Caco-2 (cell line): ENCODE measurements at regions not wholly inside any gene's neighbourhood (a gene's known extent, or its start where the extent isn't known, plus 50 kb on each side); places are given as distances from the start of the nearest gene placed in this dataset.

Experiments
- BruUV-seq: library from RNA; stranded (reverse); fragments of 400-500 nt; replicated peaks from 2 replicates; lab custom pipeline; 2021; lab: Mats Ljungman, UMichigan
- CTCF ChIA-PET: fragments of 300-600 bp; sonication (Branson Sonifier 250); formaldehyde crosslinking; loops from one replicate; lab custom pipeline; 2022; ENCODE audit warnings: antibody characterized with exemption; lab: Charles Lee
- POLR2A ChIA-PET: fragments of 300-600 bp; sonication (Branson Sonifier 250); formaldehyde crosslinking; loops from one replicate; lab custom pipeline; 2022; ENCODE audit warnings: antibody characterized with exemption; lab: Charles Lee
- DNase-seq, 2 experiments: peaks; one replicate each; pipeline versions ENCODE4 v3.0.0 to v3.0.0-alpha.2; 2020 to 2022
- H3K27me3 ChIP-seq: replicated peaks from 2 replicates; pipeline ENCODE4 v1.6.0; 2011; ENCODE audit warnings: low read length; ENCODE audit not compliant: control insufficient read depth, insufficient read depth
- H3K36me3 ChIP-seq: 2 replicates; pipeline ENCODE4 v1.5.1; 2011; ENCODE audit warnings: low read length; ENCODE audit not compliant: control insufficient read depth, insufficient read depth
- H3K4me1 ChIP-seq: fragments of 250-450 bp; sonication (Bioruptor Pico); 2 replicates; pipeline ENCODE4 v1.5.1; 2020; ENCODE audit warnings: mild to moderate bottlenecking
- H3K4me3 ChIP-seq: 2 replicates; pipeline ENCODE4 v1.5.1; 2011; ENCODE audit warnings: low read depth, mild to moderate bottlenecking, control low read depth, low read length
- H3K9me3 ChIP-seq: fragments of 250-450 bp; sonication (Bioruptor Pico); 2 replicates; pipeline ENCODE4 v1.5.1; 2020; ENCODE audit warnings: mild to moderate bottlenecking, moderate library complexity
- H3K27ac Mint-ChIP-seq: one replicate; pipeline ENCODE4 v1.8.0; 2022; ENCODE audit warnings: mixed read lengths; ENCODE audit not compliant: unreplicated experiment
- H3K27me3 Mint-ChIP-seq: one replicate; pipeline ENCODE4 v1.8.0; 2022; ENCODE audit warnings: mixed read lengths; ENCODE audit not compliant: insufficient read depth, unreplicated experiment
- H3K36me3 Mint-ChIP-seq: one replicate; pipeline ENCODE4 v1.8.0; 2022; ENCODE audit warnings: mild to moderate bottlenecking, mixed read lengths; ENCODE audit not compliant: insufficient read depth, unreplicated experiment
- H3K4me1 Mint-ChIP-seq: one replicate; pipeline ENCODE4 v1.8.0; 2022; ENCODE audit warnings: low read depth, mixed read lengths; ENCODE audit not compliant: unreplicated experiment
- H3K4me3 Mint-ChIP-seq: one replicate; pipeline ENCODE4 v1.8.0; 2022; ENCODE audit warnings: mild to moderate bottlenecking, moderate library complexity, mixed read lengths; ENCODE audit not compliant: unreplicated experiment
- H3K9me3 Mint-ChIP-seq: one replicate; pipeline ENCODE4 v1.8.0; 2022; ENCODE audit warnings: mixed read lengths; ENCODE audit not compliant: unreplicated experiment
- intact Hi-C: fragments of 100-400 bp; cut with micrococcal nuclease; formaldehyde crosslinking; loops from one replicate; pipeline ENCODE4 v1.10.0; 2022; ENCODE audit not compliant: unreplicated experiment
- TF ChIP-seq, protein P1 (sequence below), 2 experiments: fragments of 200-600 bp in 1 of 2; IDR thresholded peaks; 1 replicate in 1 of 2; 2 replicates in 1 of 2; pipeline versions ENCODE4 v1.5.1 to v1.8.0; 2011 to 2022; ENCODE audit warnings: antibody characterized with exemption in 1 of 2, control low read depth in 1 of 2, inconsistent platforms in 1 of 2, low read depth in 1 of 2, low read length in 1 of 2, mild to moderate bottlenecking in 1 of 2, moderate library complexity in 1 of 2; ENCODE audit not compliant: insufficient read depth in 1 of 2, severe bottlenecking in 1 of 2, unreplicated experiment in 1 of 2

DNA sequence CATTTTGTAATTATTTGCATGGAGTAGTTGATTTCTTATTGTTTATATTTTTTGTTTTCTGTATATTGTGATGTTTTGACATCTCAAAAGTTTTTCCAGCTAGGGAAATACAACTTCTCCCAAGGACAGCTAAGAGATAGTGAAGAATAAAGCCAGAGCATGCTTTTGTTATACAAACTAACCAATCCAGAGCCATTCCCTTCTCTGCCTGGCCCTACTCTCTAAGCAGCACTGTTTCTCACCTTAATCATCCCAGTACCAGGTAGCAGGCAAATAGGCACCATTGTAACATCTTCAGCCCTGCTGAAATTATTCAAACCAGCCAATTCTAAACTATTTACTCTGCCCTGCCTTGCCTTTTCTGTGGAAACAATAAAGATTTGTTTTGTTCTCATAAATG, 1063.4 kb upstream of the CHAC2 start:
- CTCF ChIA-PET, result no interaction called here
- no TSS peak for BruUV-seq

DNA sequence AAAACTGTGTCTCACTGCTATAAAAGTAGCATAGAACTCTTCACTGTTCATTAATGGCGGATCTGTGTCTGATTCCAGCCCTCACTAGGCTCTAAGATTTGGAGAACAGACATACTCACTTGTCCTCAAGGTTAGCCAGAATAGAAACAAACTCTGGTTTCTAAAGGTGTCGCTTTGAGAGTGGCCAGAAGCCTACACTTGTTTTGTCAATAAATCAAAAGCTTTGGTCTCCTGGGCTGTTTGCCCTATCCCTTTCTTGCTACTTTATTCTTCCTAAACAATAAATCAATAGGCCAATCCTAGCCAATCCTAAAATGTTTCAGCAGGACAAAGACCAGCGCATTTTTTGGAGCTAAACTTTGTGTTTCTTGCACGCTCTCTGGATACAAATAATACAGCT, 1064.6 kb upstream of the CHAC2 start:
- ChIA-PET CTCF (no interaction called here), POLR2A (no interaction called here)
- no peaks in the 10 kb centered on the region for H3K4me1 Mint-ChIP-seq
- no peak overlapping the region for H3K27ac Mint-ChIP-seq
- H3K27me3 Mint-ChIP-seq, result peaks cover 5% of the 10 kb centered on the region
- H3K4me3 ChIP-seq, result no peak overlapping the region
- no peak for DNase-seq
- no TSS peak for BruUV-seq
- TF ChIP-seq, protein P1, sequence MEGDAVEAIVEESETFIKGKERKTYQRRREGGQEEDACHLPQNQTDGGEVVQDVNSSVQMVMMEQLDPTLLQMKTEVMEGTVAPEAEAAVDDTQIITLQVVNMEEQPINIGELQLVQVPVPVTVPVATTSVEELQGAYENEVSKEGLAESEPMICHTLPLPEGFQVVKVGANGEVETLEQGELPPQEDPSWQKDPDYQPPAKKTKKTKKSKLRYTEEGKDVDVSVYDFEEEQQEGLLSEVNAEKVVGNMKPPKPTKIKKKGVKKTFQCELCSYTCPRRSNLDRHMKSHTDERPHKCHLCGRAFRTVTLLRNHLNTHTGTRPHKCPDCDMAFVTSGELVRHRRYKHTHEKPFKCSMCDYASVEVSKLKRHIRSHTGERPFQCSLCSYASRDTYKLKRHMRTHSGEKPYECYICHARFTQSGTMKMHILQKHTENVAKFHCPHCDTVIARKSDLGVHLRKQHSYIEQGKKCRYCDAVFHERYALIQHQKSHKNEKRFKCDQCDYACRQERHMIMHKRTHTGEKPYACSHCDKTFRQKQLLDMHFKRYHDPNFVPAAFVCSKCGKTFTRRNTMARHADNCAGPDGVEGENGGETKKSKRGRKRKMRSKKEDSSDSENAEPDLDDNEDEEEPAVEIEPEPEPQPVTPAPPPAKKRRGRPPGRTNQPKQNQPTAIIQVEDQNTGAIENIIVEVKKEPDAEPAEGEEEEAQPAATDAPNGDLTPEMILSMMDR (IDR thresholded peaks at IDR 0.05; ENCODE audit: insufficient read depth in 1 of 2, low read depth in 1 of 2, low read length in 1 of 2, severe bottlenecking in 1 of 2, unreplicated experiment in 1 of 2), result no peak
- H3K36me3 ChIP-seq, result no peaks in the 10 kb centered on the region
- H3K27me3 ChIP-seq, result no peaks in the 10 kb centered on the region
- H3K36me3 Mint-ChIP-seq, result no peaks in the 10 kb centered on the region
- H3K4me3 Mint-ChIP-seq, result no peak overlapping the region
- no peaks in the 10 kb centered on the region for H3K9me3 ChIP-seq
- H3K9me3 Mint-ChIP-seq, result no peaks in the 10 kb centered on the region
- intact Hi-C loops, result no loop called here
- no peaks in the 10 kb centered on the region for H3K4me1 ChIP-seq

More for the DNA sequence above, 1063.4 kb upstream of the CHAC2 start:
- H3K4me3 Mint-ChIP-seq, result no peak overlapping the region
- POLR2A ChIA-PET, result no interaction called here
- intact Hi-C loops, result no loop called here
- Histone ChIP-seq H3K27me3 (no peaks in the 10 kb centered on the region), H3K9me3 (no peaks in the 10 kb centered on the region), H3K4me1 (no peaks in the 10 kb centered on the region), H3K4me3 (no peak overlapping the region), H3K36me3 (no peaks in the 10 kb centered on the region)
- H3K4me1 Mint-ChIP-seq, result no peaks in the 10 kb centered on the region
- no peak for DNase-seq
- H3K9me3 Mint-ChIP-seq, result no peaks in the 10 kb centered on the region
- no peak overlapping the region for H3K27ac Mint-ChIP-seq
- H3K27me3 Mint-ChIP-seq, result peaks cover 5% of the 10 kb centered on the region
- H3K36me3 Mint-ChIP-seq, result no peaks in the 10 kb centered on the region
- TF ChIP-seq, protein P1 (IDR thresholded peaks at IDR 0.05; ENCODE audit: insufficient read depth in 1 of 2, low read depth in 1 of 2, low read length in 1 of 2, severe bottlenecking in 1 of 2, unreplicated experiment in 1 of 2), result no peak

DNA sequence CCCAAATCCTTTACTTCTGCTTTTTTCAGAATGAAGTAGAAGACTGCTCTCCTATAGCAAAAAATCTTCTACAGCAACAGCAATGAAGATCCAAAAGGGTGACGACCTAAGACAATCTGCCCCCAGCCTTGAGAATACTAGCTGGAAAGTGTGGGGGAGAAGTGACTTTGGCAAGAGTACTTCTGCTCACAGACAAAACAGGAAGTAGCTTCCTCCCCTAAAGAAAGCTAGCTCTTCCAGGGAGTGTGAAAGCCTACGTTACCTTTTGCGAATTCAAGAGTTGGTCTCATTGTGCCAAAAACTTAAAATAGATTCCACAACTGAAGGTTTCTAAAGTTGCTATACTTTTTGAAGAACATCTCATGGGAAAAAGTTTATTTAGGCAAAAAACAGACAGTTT, 1069.2 kb upstream of the CHAC2 start:
- Mint-ChIP-seq H3K27me3 (peaks cover 3% of the 10 kb centered on the region), H3K27ac (no peak overlapping the region), H3K4me1 (no peaks in the 10 kb centered on the region), H3K4me3 (no peak overlapping the region), H3K36me3 (no peaks in the 10 kb centered on the region), H3K9me3 (no peaks in the 10 kb centered on the region)
- BruUV-seq, result no TSS peak
- H3K27me3 ChIP-seq, result no peaks in the 10 kb centered on the region
- TF ChIP-seq, protein P1 (IDR thresholded peaks at IDR 0.05; ENCODE audit: insufficient read depth in 1 of 2, low read depth in 1 of 2, low read length in 1 of 2, severe bottlenecking in 1 of 2, unreplicated experiment in 1 of 2), result no peak
- H3K4me3 ChIP-seq, result no peak overlapping the region
- intact Hi-C loops, result no loop called here
- H3K9me3 ChIP-seq, result no peaks in the 10 kb centered on the region
- ChIA-PET POLR2A (no interaction called here), CTCF (no interaction called here)
- no peaks in the 10 kb centered on the region for H3K36me3 ChIP-seq
- H3K4me1 ChIP-seq, result no peaks in the 10 kb centered on the region
- DNase-seq, result no peak
